Stomach smooth muscle (tissue), 2 donors: ENCODE measurements at regions not wholly inside any gene's neighbourhood (a gene's known extent, or its start where the extent isn't known, plus 50 kb on each side); places are given as distances from the start of the nearest gene placed in this dataset.
"Not testable (repeated sequence)": the region's sequence is repeated elsewhere in the genome, so short reads cannot be mapped to it uniquely, and the experiment has no call there.

Experiments used
- H3K27ac ChIP-seq: one replicate; pipeline ENCODE4 v1.7.0; 2013; ENCODE audit warnings: mild to moderate bottlenecking, low read length, inconsistent platforms
- H3K27me3 ChIP-seq, 2 donors: one replicate each; pipeline ENCODE4 v1.7.0; 2013; ENCODE audit warnings: low read length in 2 of 2; ENCODE audit not compliant: insufficient read depth in 2 of 2, control insufficient read depth in 1 of 2
- H3K36me3 ChIP-seq, 2 donors: one replicate each; pipeline ENCODE4 v1.7.0; 2013; ENCODE audit warnings: low read length in 2 of 2; ENCODE audit not compliant: control insufficient read depth in 2 of 2, insufficient read depth in 2 of 2
- H3K4me1 ChIP-seq: one replicate; pipeline ENCODE4 v1.7.0; 2013; ENCODE audit warnings: low read length; ENCODE audit not compliant: control insufficient read depth, insufficient read depth
- H3K4me3 ChIP-seq, 2 donors: one replicate each; pipeline ENCODE4 v1.7.0; 2013; ENCODE audit warnings: low read length in 2 of 2
- H3K9ac ChIP-seq, 2 donors: one replicate each; pipeline ENCODE4 v1.7.0; 2013; ENCODE audit warnings: low read length in 2 of 2, mild to moderate bottlenecking in 1 of 2
- H3K9me3 ChIP-seq, 2 donors: one replicate each; pipeline ENCODE4 v1.7.0; 2013; ENCODE audit warnings: low read length in 2 of 2; ENCODE audit not compliant: control insufficient read depth in 2 of 2
- donor health status: healthy.
- donor health status: Pancreatic carcinoma.

GRCh38 chr6:132130626-132131298, 179.6 kb upstream of the CCN2 start:
- Histone ChIP-seq H3K9me3 (no peaks in the 10 kb centered on the region), H3K27ac (peak overlapping the region; percentile 89), H3K4me3 (peak overlapping the region; percentile 25 to 47), H3K36me3 (no peaks in the 10 kb centered on the region), H3K4me1 (peaks cover 25% of the 10 kb centered on the region), H3K9ac (peak overlapping the region; percentile 50 to 72), H3K27me3 (no peaks in the 10 kb centered on the region)

DNA sequence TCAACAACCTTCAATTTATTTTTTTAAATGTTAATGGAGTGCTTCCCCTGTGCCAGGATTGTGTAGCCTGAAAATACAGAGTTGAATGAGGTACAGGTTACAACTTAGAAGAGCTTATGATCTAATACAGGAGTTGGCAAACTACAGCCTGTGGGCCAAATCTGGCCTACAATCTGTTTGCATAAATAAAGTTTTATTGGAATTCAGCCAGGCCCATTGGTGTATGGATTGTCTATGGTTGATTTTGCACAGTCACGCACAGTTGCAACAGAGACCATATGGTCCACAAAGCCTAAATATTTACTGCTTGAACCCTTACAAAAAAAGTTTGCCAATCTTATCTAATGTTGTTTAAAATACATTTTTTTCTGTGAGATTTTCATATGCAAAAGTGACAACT, 177.3 kb upstream of the CCN2 start:
- H3K4me3 ChIP-seq = no peak overlapping the region
- H3K9ac ChIP-seq = no peak overlapping the region
- H3K9me3 ChIP-seq = no peaks in the 10 kb centered on the region
- H3K36me3 ChIP-seq = no peaks in the 10 kb centered on the region
- H3K27ac ChIP-seq = no peak overlapping the region
- H3K27me3 ChIP-seq = no peaks in the 10 kb centered on the region
- H3K4me1 ChIP-seq = peaks cover 23% of the 10 kb centered on the region

GRCh38 chr6:132126150-132126549, 175.0 kb upstream of the CCN2 start:
- Histone ChIP-seq H3K4me1 (peaks cover 8% of the 10 kb centered on the region), H3K9me3 (no peaks in the 10 kb centered on the region), H3K9ac (no peak overlapping the region), H3K4me3 (no peak overlapping the region), H3K27ac (no peak overlapping the region), H3K36me3 (no peaks in the 10 kb centered on the region), H3K27me3 (no peaks in the 10 kb centered on the region)

DNA sequence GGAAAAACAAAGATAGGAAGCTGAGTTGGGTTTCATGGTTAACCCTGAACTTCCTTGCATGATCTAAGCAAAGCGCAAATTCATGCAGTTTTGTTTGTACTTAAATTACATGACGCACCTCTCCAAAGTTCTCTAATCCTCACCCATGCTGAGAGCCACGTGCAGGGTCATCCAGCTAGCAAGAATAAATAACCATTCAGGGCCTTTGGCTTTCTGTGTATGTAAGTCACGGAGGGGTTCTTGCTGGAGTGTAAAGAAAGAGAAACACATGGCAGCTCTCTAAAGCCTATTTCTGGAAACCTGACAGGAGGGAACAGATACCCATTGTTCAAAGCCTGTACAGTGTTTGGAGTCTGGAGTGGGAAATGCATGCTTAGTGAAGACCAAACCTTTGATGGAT, 171.7 kb upstream of the CCN2 start:
- Histone ChIP-seq H3K4me1 (no peaks in the 10 kb centered on the region), H3K9me3 (no peaks in the 10 kb centered on the region), H3K36me3 (no peaks in the 10 kb centered on the region), H3K27me3 (no peaks in the 10 kb centered on the region), H3K4me3 (no peak overlapping the region), H3K27ac (no peak overlapping the region), H3K9ac (no peak overlapping the region)

DNA sequence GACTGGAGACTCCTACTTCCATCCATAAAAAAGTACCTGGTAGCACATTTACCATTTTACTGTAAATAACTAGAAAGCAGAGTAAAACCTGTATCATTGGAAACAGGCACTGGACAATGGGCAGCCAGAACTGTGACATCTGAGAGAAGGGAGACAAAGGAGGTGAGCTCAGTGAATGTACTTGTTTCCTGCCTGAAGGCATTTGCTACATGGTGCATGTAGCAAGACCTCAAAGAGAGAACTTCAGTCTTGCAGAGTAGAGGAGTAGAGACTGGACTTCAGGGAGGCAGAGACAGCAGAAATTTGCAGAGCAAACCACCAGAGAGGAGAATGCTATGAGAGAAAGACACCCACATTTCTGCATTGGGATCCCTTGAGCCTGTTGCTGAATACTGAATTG, 171.0 kb upstream of the CCN2 start:
- H3K4me1 ChIP-seq = no peaks in the 10 kb centered on the region
- H3K9me3 ChIP-seq = no peaks in the 10 kb centered on the region
- no peak overlapping the region for H3K4me3 ChIP-seq
- no peak overlapping the region for H3K27ac ChIP-seq
- H3K9ac ChIP-seq = no peak overlapping the region
- H3K36me3 ChIP-seq = no peaks in the 10 kb centered on the region
- H3K27me3 ChIP-seq = no peaks in the 10 kb centered on the region

- no peaks in the 10 kb centered on the region for H3K9me3 ChIP-seq
- no peaks in the 10 kb centered on the region for H3K27me3 ChIP-seq
- no peak overlapping the region for H3K27ac ChIP-seq
- no peaks in the 10 kb centered on the region for H3K4me1 ChIP-seq
- no peaks in the 10 kb centered on the region for H3K36me3 ChIP-seq
- H3K4me3 ChIP-seq = no peak overlapping the region
- no peak overlapping the region for H3K9ac ChIP-seq
These were observed 167.0 kb upstream of the CCN2 start for GRCh38 chr6:132118144-132118543.

- no peaks in the 10 kb centered on the region for H3K9me3 ChIP-seq
- no peaks in the 10 kb centered on the region for H3K4me1 ChIP-seq
- peak overlapping the region in 1 of 2 donors; percentile 1 for H3K4me3 ChIP-seq
- no peaks in the 10 kb centered on the region for H3K27me3 ChIP-seq
- no peak overlapping the region for H3K27ac ChIP-seq
- H3K36me3 ChIP-seq = no peaks in the 10 kb centered on the region
- H3K9ac ChIP-seq = no peak overlapping the region
These were observed 164.7 kb upstream of the CCN2 start for GRCh38 chr6:132115714-132116366.

GRCh38 chr6:132114201-132114825, 163.1 kb upstream of the CCN2 start:
- no peak overlapping the region for H3K9ac ChIP-seq
- H3K27ac ChIP-seq = no peak overlapping the region
- no peak overlapping the region for H3K4me3 ChIP-seq
- no peaks in the 10 kb centered on the region for H3K27me3 ChIP-seq
- no peaks in the 10 kb centered on the region for H3K36me3 ChIP-seq
- no peaks in the 10 kb centered on the region for H3K4me1 ChIP-seq
- peaks cover 0 to 2% of the 10 kb centered on the region in 2 donors for H3K9me3 ChIP-seq

- H3K4me3 ChIP-seq, H3K27ac ChIP-seq, H3K9me3 ChIP-seq, H3K27me3 ChIP-seq, H3K36me3 ChIP-seq, H3K9ac ChIP-seq, H3K4me1 ChIP-seq: not testable (repeated sequence)
These were observed 158.6 kb upstream of the CCN2 start for GRCh38 chr6:132109752-132110151.

GRCh38 chr6:132107896-132108295, 156.7 kb upstream of the CCN2 start:
- Histone ChIP-seq H3K27ac (no peak overlapping the region), H3K36me3 (no peaks in the 10 kb centered on the region), H3K4me3 (no peak overlapping the region), H3K9ac (no peak overlapping the region), H3K4me1 (no peaks in the 10 kb centered on the region), H3K9me3 (peaks cover 0 to 2% of the 10 kb centered on the region in 2 donors), H3K27me3 (no peaks in the 10 kb centered on the region)

GRCh38 chr6:132101535-132101934, 150.4 kb upstream of the CCN2 start:
- Histone ChIP-seq H3K9me3 (no peaks in the 10 kb centered on the region), H3K4me3 (peak overlapping the region in 1 of 2 donors; percentile 10), H3K36me3 (no peaks in the 10 kb centered on the region), H3K27ac (no peak overlapping the region), H3K4me1 (no peaks in the 10 kb centered on the region), H3K9ac (no peak overlapping the region), H3K27me3 (no peaks in the 10 kb centered on the region)
